IMR-90 (cell line): ENCODE measurements at regions not wholly inside any gene's neighbourhood (a gene's known extent, or its start where the extent isn't known, plus 50 kb on each side); places are given as distances from the start of the nearest gene placed in this dataset.

Experiments
- ATAC-seq: fragments of 200-7000 bp; cut with Tn5 transposase; 2 replicates; pipeline ENCODE4 v1.9.1; 2020; ENCODE audit warnings: low read depth, mild to moderate bottlenecking, moderate library complexity
- BruUV-seq: library from RNA; stranded (reverse); fragments of 400-500 nt; replicated peaks from 2 replicates; lab custom pipeline; 2021; lab: Mats Ljungman, UMichigan
- CTCF ChIA-PET: fragments of 300-600 bp; formaldehyde crosslinking; extraction: SDS; loops from one replicate; lab custom pipeline; 2021; ENCODE audit warnings: antibody characterized with exemption; lab: Yijun Ruan, JAX
- POLR2A ChIA-PET: fragments of 300-600 bp; sonication (Branson Sonifier 250); formaldehyde crosslinking; loops from one replicate; lab custom pipeline; 2022; ENCODE audit warnings: antibody characterized with exemption; ENCODE audit not compliant: unreplicated experiment; lab: Charles Lee
- DNase-seq: peaks from one replicate; pipeline ENCODE4 v3.0.0; 2013
- H2AFZ ChIP-seq: replicated peaks from 2 replicates; pipeline ENCODE3; 2013; ENCODE audit warnings: low read length, mild to moderate bottlenecking; ENCODE audit not compliant: poor library complexity
- H2AK5ac ChIP-seq: 2 replicates; pipeline ENCODE4 v1.6.1; 2013; ENCODE audit warnings: low read depth, low read length, inconsistent platforms
- H2AK9ac ChIP-seq: replicated peaks from 2 replicates; pipeline ENCODE3; 2013; ENCODE audit warnings: mild to moderate bottlenecking, low read depth, low read length, moderate library complexity; ENCODE audit not compliant: poor library complexity
- H2BK120ac ChIP-seq: 2 replicates; pipeline ENCODE4 v1.6.1; 2013; ENCODE audit warnings: low read depth, low read length, inconsistent platforms
- H2BK15ac ChIP-seq: 3 replicates; pipeline ENCODE4 v1.6.1; 2013; ENCODE audit warnings: low read depth, low read length, inconsistent platforms
- H2BK20ac ChIP-seq: 2 replicates; pipeline ENCODE4 v1.6.1; 2013; ENCODE audit warnings: low read depth, mild to moderate bottlenecking, inconsistent platforms, low read length, moderate library complexity
- H2BK5ac ChIP-seq: 2 replicates; pipeline ENCODE4 v1.6.1; 2013; ENCODE audit warnings: mild to moderate bottlenecking, low read depth, low read length, inconsistent platforms; ENCODE audit not compliant: poor library complexity, severe bottlenecking
- H3K14ac ChIP-seq: replicated peaks from 2 replicates; pipeline ENCODE4 v1.6.1; 2013; ENCODE audit warnings: low read depth, low read length, inconsistent platforms
- H3K18ac ChIP-seq: 2 replicates; pipeline ENCODE4 v1.6.1; 2013; ENCODE audit warnings: low read depth, low read length, control low read depth
- H3K23ac ChIP-seq: 2 replicates; pipeline ENCODE4 v1.6.1; 2013; ENCODE audit warnings: low read depth, low read length, inconsistent platforms
- H3K27ac ChIP-seq: 2 replicates; pipeline ENCODE4 v1.5.1; 2013; ENCODE audit warnings: mild to moderate bottlenecking, control low read depth, low read length; ENCODE audit not compliant: insufficient read depth
- H3K27me3 ChIP-seq: 2 replicates; pipeline ENCODE4 v1.6.1; 2013; ENCODE audit warnings: low read length; ENCODE audit not compliant: control insufficient read depth, insufficient read depth
- H3K36me3 ChIP-seq: 2 replicates; pipeline ENCODE4 v1.6.1; 2013; ENCODE audit warnings: low read length, mixed read lengths; ENCODE audit not compliant: control insufficient read depth, insufficient read depth
- H3K4ac ChIP-seq: 2 replicates; pipeline ENCODE4 v1.6.1; 2013; ENCODE audit warnings: low read depth, low read length, inconsistent platforms
- H3K4me1 ChIP-seq: 2 replicates; pipeline ENCODE4 v1.6.1; 2013; ENCODE audit warnings: low read length, mixed read lengths; ENCODE audit not compliant: control insufficient read depth, insufficient read depth
- H3K4me2 ChIP-seq: 2 replicates; pipeline ENCODE4 v1.6.1; 2013; ENCODE audit warnings: low read depth, mild to moderate bottlenecking, control low read depth, low read length, moderate library complexity
- H3K4me3 ChIP-seq: 2 replicates; pipeline ENCODE4 v1.5.1; 2013; ENCODE audit warnings: low read depth, mild to moderate bottlenecking, control low read depth, low read length, moderate library complexity; ENCODE audit not compliant: insufficient read depth
- H3K56ac ChIP-seq: 2 replicates; pipeline ENCODE4 v1.6.1; 2013; ENCODE audit warnings: low read length, inconsistent platforms; ENCODE audit not compliant: insufficient read depth; ENCODE audit errors: extremely low read depth
- H3K79me1 ChIP-seq, 2 experiments: 2 replicates each; pipeline ENCODE4 v1.6.1; 2013; ENCODE audit warnings: low read length in 2 of 2, inconsistent platforms in 1 of 2, low read depth in 1 of 2
- H3K9ac ChIP-seq: 2 replicates; pipeline ENCODE4 v1.6.1; 2013; ENCODE audit warnings: low read depth, low read length, control low read depth
- H3K9me1 ChIP-seq: 2 replicates; pipeline ENCODE4 v1.6.1; 2013; ENCODE audit warnings: low read length, inconsistent platforms; ENCODE audit not compliant: insufficient read depth
- H3K9me3 ChIP-seq: 2 replicates; pipeline ENCODE4 v1.6.1; 2013; ENCODE audit warnings: low read length; ENCODE audit not compliant: control insufficient read depth, insufficient read depth
- H4K20me1 ChIP-seq: 2 replicates; pipeline ENCODE4 v1.6.1; 2013; ENCODE audit warnings: low read length, inconsistent platforms; ENCODE audit not compliant: insufficient read depth
- H4K5ac ChIP-seq: 2 replicates; pipeline ENCODE4 v1.6.1; 2013; ENCODE audit warnings: mild to moderate bottlenecking, low read depth, low read length, control low read depth
- H4K8ac ChIP-seq, 2 experiments: 2 replicates each; pipeline ENCODE4 v1.6.1; 2013; ENCODE audit warnings: low read depth in 2 of 2, low read length in 2 of 2, control low read depth in 1 of 2, inconsistent platforms in 1 of 2
- H4K91ac ChIP-seq: 2 replicates; pipeline ENCODE4 v1.6.1; 2013; ENCODE audit warnings: low read depth, low read length, inconsistent platforms; ENCODE audit not compliant: insufficient read depth
- CTCF ChIP-seq: conservative IDR thresholded peaks from 2 replicates; pipeline ENCODE4 v1.5.1; 2012; ENCODE audit warnings: mild to moderate bottlenecking, low read depth, low read length, improper control_type of control experiment
- FOS ChIP-seq: fragments of 150-350 bp; IDR thresholded peaks from 2 replicates; pipeline ENCODE4 v1.6.1; 2016; ENCODE audit warnings: low read depth, low read length
- MAZ ChIP-seq: IDR thresholded peaks from 2 replicates; pipeline ENCODE4 v1.6.1; 2012; ENCODE audit warnings: low read depth, mild to moderate bottlenecking, low read length, improper control_type of control experiment, moderate library complexity, borderline replicate concordance
- POLR2A ChIP-seq: IDR thresholded peaks from 2 replicates; pipeline ENCODE4 v1.6.1; 2012; ENCODE audit warnings: mild to moderate bottlenecking, low read depth, low read length
- RFX5 ChIP-seq: IDR thresholded peaks from 2 replicates; pipeline ENCODE4 v1.8.0; 2012; ENCODE audit warnings: low read depth, mild to moderate bottlenecking, low read length, moderate library complexity
- WGBS, 2 experiments: methylation state at CpG; one replicate each; pipeline versions ENCODE4 v1.1.5 to v1.1.7; 2013; ENCODE audit warnings: missing lambda C conversion rate in 2 of 2; ENCODE audit not compliant: insufficient read length in 1 of 2; ENCODE audit errors: extremely low coverage in 2 of 2; 5-methylcytosine and 5-hydroxymethylcytosine counted together
- dilution Hi-C: fragments of 300-500 bp; cut with HindIII; formaldehyde crosslinking; loops from one replicate; pipeline ENCODE4 v1.14.3; 2018; ENCODE audit warnings: low sequenced_read_pairs; ENCODE audit not compliant: unreplicated experiment
- in situ Hi-C: fragments of 300-500 bp; cut with MboI; formaldehyde crosslinking; loops from 3 replicates; pipeline ENCODE4 v1.14.3; 2019; ENCODE audit warnings: low sequenced_read_pairs, inconsistent platforms, mixed read lengths
- intact Hi-C: fragments of 100-400 bp; cut with micrococcal nuclease; formaldehyde crosslinking; loops from 2 replicates; pipeline ENCODE4 v1.10.0; 2022

- H3K27ac ChIP-seq, result no peak overlapping the region
- H2BK5ac ChIP-seq, result no peak overlapping the region
- H3K27me3 ChIP-seq, result no peaks in the 10 kb centered on the region
- BruUV-seq, result no TSS peak
- no peaks in the 10 kb centered on the region for H3K9me1 ChIP-seq
- DNase-seq (no peak), ATAC-seq (no peak)
- no peaks in the 10 kb centered on the region for H3K79me1 ChIP-seq
- intact Hi-C loops, result no loop called here
- H3K4ac ChIP-seq, result no peak overlapping the region
- H2AFZ ChIP-seq, result no peak overlapping the region
- H4K5ac ChIP-seq, result no peak overlapping the region
- WGBS, 2 experiments, result no CpG with 5 or more reads among the region's 4 CpGs
- no peak overlapping the region for H2BK20ac ChIP-seq
- H3K56ac ChIP-seq, result no peak overlapping the region
- no peak overlapping the region for H3K23ac ChIP-seq
- ChIA-PET CTCF (no interaction called here), POLR2A (no interaction called here)
- 0 out of 2 replicates have a peak, but pooled peaks cover 3% of the 10 kb centered on the region for H3K9me3 ChIP-seq
- H3K4me2 ChIP-seq, result no peak overlapping the region
- H4K91ac ChIP-seq, result no peak overlapping the region
- H3K18ac ChIP-seq, result no peak overlapping the region
- H3K4me3 ChIP-seq, result no peak overlapping the region
- no peaks in the 10 kb centered on the region for H3K4me1 ChIP-seq
- H4K20me1 ChIP-seq, result no peaks in the 10 kb centered on the region
- no peak overlapping the region for H2BK15ac ChIP-seq
- no peaks in the 10 kb centered on the region for H3K36me3 ChIP-seq
- H2BK120ac ChIP-seq, result no peak overlapping the region
- no peak overlapping the region for H2AK9ac ChIP-seq
- no peak overlapping the region for H3K14ac ChIP-seq
- in situ Hi-C loops, result no loop called here
- no peak for TF ChIP-seq CTCF
- no peak for TF ChIP-seq RFX5
- TF ChIP-seq FOS, result no peak
- no peak for TF ChIP-seq MAZ
- no peak for TF ChIP-seq POLR2A
- H4K8ac ChIP-seq, result no peak overlapping the region
- H3K9ac ChIP-seq, result no peak overlapping the region
- dilution Hi-C loops, result no loop called here
- no peak overlapping the region for H2AK5ac ChIP-seq
These were observed 1368.4 kb downstream of the GRIK2 start for GRCh38 chr6:102761872-102762271.
